Right renal cortex interstitium (tissue), 3 donors: ENCODE measurements at regions not wholly inside any gene's neighbourhood (a gene's known extent, or its start where the extent isn't known, plus 50 kb on each side); places are given as distances from the start of the nearest gene placed in this dataset.

Experiments
- DNase-seq, 3 donors: peaks; one replicate each; pipeline ENCODE4 v3.0.0-alpha.2; 2013; ENCODE audit warnings: low read depth in 3 of 3, low spot score in 2 of 3

DNA sequence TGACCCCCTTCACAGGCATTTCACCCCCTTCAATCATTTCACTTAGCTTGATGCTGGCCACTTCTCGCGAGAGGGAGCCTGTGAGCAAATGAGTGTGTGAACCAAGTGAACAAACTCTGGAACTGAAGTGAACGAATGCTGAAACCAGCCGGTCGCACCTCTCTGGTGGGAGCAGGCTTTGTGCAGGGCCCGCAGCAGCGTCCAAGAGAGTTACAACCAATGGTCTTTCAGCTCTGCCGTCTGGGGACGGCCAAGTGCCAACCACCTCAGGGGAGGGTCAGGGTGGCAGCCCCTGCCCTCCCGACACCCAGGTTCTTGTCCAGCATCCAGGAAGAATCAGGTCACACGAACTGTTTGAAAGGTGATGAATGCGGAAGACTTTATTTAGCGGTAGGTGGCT is 764.0 kb downstream of the SUCLG1 start:
- DNase-seq: no peak

GRCh38 chr2:83689402-83689801 is 769.7 kb downstream of the SUCLG1 start:
- DNase-seq: no peak

DNA sequence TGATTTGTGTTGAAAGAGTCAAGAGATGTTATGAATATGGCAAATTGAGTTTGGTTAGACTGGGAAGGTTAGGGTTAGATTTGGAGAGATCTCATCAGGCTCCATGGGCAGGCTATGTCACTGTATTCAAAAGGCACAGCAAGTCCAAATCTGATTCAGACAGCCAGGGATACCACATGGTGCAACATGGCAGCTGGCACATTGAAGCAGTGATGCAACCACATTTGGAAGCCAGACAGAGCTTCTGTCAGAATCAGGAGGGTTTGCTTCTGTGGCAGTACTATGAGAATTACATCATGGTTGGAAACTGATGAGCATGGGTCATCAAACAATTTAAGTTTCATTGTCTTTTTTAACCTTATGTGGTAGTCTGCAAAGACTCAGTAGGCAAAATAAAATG is 772.2 kb downstream of the SUCLG1 start:
- DNase-seq: no peak

GRCh38 chr2:83674050-83674449 is 785.0 kb downstream of the SUCLG1 start:
- DNase-seq: no peak

GRCh38 chr2:83665894-83666293 is 793.2 kb downstream of the SUCLG1 start:
- DNase-seq: no peak

- DNase-seq: no peak
These were observed 793.9 kb downstream of the SUCLG1 start for GRCh38 chr2:83665154-83665553.

- DNase-seq: no peak
These were observed 797.4 kb downstream of the SUCLG1 start for GRCh38 chr2:83661711-83662110.

DNA sequence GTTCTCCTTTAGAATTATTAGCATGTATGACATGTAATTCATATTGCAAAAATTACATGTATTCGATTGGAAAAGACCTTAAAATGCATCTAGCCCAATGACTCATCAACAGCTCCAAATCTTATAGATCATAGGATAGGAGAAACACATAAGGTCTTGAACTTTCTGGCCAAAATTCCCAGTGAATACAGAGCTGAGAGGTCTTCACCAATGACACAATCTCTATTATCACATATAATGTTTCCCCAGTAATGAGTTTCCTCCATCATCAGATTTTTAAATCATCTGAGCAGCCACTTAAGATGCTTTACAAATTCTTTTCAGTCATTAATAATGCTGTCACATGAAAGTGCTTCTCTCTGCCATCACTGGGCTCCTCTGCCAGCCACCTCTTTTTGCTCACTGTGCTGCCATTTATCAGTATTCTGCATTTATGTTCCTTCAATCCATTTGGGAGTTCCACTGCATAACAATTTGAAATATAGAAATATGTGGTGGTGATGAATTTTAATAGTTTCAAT is 804.9 kb downstream of the SUCLG1 start:
- DNase-seq: no peak

DNA sequence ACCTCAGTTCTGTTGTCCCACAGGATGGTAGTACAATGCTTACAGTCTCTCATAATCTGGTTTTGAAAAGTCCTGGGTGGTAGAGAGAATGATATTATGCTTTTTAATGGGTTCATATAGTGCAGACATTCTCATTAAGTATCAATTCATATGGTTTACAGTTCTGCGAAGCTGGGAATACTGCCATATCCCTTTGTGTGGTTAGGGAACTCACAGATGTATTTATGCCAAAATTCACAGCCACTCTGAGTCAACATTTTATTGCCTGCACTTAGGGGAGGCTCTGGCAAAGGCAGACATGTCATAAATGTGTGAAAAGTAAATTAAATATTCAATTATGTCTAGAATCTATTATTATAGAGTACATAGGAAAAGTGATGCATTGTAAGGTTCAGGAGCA is 808.2 kb downstream of the SUCLG1 start:
- no peak for DNase-seq

- DNase-seq: no peak
These were observed 808.9 kb downstream of the SUCLG1 start for GRCh38 chr2:83650161-83650560.

DNA sequence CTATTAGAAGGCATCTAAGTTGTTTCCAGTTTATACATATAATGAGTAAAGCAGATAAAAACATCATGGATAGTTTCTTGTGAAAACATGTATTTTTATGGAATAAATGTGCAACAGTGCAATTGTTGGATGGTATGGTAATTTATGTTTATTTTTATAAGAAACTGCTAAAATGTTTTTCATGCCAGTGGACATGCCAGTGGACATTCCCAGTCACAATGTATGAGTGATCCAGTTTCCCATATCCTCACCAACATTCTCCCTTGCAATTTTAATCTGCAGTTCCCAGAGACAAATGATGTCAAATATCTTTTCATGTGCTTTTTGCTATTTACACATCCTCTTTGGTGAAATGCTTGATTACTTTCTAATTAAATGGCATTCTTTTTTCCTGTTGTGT is 818.6 kb downstream of the SUCLG1 start:
- DNase-seq: no peak

GRCh38 chr2:83633423-83633822 is 825.7 kb downstream of the SUCLG1 start:
- no peak for DNase-seq

- no peak for DNase-seq
These were observed 828.7 kb downstream of the SUCLG1 start for GRCh38 chr2:83630351-83630750.

DNA sequence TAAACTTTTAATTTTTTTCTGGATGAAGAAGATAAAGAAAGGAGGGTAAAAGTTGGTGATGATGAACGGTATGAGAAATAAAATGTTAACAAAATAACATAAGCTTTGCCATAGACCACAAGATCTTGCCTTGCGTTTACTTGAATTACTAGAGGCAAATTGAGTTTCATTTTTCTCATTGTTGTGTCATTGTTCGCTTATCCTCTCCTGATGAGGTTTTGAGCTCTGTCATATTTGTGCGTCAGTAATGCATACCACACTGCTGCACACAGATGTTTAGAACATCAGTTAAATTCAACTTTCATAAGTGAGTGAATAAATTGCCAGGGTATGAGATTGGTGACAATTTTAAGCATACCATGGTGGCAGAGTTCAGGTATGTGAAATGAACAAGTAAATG is 843.6 kb downstream of the SUCLG1 start:
- DNase-seq: no peak

GRCh38 chr2:83613178-83613577 is 845.9 kb downstream of the SUCLG1 start:
- DNase-seq: no peak

DNA sequence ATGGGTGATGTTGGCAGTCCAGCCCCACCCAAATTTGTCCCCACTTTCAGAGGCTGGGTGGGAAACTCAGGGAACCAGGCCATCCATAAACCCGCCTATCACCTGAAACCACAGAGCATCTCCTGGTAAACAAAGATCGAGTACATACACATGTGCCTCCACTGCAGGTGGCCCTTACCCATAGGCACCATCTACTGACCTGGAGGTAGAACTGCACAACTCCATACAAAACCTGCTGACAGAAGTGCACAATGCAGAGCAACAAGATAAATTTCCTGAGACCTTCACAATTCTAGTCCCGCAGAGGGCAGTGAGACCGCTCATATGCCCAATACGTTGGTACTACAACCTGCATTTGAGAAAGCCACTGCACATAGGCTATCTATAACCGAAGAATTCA is 856.3 kb downstream of the SUCLG1 start:
- no peak for DNase-seq

DNA sequence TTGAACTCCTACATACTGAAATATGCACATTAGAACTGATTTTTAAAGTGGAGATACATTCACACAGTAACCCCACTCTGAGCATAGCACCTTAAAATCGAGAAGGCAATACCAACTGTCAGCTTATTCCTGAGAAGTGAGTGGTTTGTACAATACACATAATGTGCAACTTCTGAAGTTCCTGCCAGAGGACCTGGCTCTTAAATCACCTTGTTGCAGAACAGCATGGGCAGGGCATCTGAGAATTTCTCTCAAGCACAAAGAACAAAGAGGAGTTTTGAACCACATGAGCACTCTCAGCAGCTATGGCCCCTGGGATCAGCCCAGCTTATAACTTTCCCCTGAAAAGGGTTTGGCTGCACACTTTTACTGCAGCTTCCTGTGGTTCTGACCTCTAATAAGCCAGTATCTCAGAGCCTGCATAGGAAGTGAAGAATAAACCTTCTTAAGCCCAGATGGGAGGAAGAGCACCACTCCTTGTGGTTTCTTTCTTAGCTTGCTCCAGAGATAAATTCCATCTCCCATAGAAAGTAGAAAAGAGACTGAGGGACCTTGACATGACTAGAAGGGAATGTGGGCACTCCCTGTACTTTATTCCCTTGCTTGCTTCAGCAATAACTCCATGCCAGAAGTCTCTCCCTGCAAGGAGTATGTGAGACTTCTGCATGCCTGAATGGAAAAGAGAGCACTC is 862.3 kb downstream of the SUCLG1 start:
- no peak for DNase-seq

DNA sequence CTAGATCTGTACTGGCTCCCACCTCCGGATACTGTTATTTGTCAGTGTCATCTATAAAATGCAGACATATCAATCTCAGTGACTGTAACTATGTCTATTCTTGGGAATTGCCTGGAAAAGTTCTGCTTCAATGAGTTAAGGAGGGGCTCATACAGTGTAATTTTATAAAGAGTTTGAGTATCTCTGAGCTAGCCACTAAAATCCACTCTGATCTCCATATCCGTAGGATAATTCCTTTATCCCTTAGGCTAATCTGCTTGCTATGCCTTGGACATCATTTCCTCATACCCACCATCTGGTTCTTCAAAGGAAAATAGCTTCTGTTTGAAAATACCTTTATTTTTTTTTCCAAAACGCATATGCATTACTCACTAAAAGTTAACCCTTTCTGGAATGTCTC is 863.2 kb downstream of the SUCLG1 start:
- no peak for DNase-seq

DNA sequence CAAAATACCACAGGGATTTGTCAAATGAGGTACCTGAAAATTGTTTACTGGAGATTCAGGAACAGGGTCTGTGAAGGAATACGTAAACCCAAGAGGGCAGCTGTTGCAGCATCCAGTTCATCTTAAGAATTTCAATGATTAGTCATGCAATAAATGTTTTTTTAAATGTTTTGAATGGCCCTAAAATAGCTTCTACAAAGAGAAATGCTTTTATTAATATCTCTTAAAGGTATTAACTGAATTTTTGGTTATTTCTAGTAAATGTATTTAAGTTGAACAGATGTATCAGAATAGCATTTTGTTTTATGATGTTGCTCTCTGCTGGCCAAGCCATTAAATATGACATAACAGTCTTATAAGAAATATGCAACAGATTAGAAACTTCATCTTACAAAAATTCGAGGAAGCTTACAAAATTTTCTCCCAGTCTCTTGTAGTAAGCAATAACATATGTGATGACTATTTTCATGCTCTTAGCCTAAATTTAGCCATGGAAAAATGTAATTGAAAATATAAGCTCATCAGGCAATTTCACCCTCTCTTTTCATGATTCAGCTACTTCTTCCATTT is 863.9 kb downstream of the SUCLG1 start:
- DNase-seq: no peak

DNA sequence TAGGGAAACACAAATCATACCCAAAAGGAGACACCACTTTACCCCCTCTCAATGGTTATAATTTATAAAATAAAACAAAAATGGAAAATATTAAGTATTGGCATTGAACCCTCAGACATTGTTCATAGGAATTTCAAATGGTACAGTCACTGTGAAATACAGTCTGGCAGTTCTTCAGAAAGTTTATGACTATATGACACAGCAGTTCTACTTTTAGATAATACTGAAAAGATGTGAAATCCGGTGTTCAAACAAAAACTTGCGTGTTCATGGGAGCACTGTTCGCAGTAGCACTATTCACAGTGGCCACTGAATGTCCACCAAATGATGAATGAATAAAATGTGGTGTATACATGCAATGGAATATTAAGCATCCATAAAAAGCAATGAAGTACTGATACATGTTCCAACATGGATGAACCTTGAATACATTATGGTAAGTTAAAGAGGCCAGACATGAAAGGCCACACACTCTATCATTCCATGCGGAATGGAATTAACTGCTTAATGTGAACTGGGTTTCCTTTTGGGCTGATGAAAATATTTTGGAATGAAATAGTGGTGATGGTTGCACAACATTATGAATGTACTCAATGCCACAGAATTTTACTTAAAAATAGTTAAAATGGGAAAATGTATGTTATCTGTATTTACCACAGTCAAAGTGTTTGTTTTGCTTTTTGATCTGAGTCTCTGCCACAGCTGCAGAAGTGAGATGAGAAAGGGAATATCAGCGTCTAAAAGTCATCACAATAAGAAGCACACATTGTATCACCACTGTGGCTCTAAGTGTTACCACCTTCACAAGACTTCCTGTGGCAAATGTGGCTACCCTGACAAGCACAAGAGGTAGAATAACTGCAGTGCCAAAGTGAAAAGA is 864.6 kb downstream of the SUCLG1 start:
- DNase-seq: no peak

GRCh38 chr2:83587309-83587708 is 871.8 kb downstream of the SUCLG1 start:
- no peak for DNase-seq

DNA sequence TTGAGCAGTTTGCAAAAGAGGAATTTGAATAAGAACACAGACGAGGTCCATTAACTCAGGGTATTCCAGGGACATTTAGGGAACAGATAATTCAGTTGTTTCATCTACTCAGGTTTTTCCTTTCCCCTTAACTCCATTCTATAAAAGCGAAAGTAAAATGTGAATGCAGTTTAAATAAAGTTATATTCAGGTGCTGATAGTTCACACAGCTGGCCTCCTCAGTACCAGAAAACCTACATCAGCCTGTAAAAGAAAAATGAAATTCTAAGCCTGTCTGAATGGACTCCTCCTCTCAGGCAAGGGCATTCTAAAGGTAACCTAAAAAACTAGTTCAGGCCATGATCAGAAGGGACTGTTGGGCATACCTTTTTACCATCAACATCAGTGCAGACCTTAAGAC is 873.8 kb downstream of the SUCLG1 start:
- no peak for DNase-seq
